GM19099 (cell line): ENCODE measurements at regions not wholly inside any gene's neighbourhood (a gene's known extent, or its start where the extent isn't known, plus 50 kb on each side); places are given as distances from the start of the nearest gene placed in this dataset.

Source experiments
- POLR2A ChIP-seq: IDR thresholded peaks from 3 replicates; pipeline ENCODE4 v1.6.1; 2011; ENCODE audit warnings: low read depth; ENCODE audit not compliant: insufficient read length; ENCODE audit errors: extremely low read depth

DNA sequence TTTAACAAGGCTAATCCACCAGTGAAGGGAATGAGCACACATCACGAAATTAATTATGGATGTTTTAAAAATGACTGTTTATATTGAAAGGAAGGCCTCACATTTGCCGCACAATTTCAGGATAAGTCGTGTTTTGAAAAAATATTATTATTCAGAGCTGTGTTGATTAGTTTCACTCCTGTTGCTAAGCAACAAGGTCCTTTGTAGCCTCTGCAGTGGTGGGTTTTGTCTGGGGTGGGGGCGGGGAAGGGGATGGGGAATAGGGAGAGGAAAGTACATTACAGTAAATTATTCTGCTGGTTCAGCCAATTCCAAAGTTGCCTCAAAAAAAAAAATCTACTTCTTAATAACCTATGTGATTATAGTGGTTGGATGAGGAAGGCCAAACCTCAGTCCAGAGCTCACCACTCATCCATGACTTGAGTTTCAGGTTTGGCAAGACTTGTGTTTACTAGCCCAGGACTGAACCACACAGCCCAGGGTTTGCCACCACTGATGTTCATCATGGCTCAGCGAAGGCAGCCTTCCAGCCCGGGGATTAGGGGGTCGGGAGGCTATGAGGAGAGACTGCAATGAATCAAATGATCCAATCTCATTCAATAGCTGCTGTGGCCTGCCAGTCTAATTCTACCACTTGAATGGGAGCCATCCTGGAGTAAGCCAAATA, 162.5 kb upstream of the ATP6AP2 start:
- no peak for TF ChIP-seq POLR2A

DNA sequence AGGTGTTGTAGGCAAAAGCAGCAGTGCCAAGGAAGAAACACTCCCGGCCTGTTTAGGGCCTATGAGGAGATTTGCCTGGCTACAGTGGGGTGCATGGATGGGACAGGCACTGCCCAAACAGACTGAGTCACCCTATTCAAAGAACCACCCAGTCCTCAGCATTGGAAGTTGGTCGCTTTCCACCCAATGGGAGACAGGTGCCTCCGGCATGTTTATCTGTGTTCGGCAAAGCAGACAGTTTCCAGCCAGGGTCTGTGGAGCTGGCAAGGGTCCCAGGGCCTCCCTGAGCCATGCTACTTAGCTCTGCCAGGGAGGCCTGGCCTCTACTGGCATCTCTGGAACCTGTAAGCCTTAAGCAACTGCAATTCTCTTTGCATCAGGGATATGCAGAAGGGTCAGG, 165.1 kb upstream of the ATP6AP2 start:
- TF ChIP-seq POLR2A: no peak

DNA sequence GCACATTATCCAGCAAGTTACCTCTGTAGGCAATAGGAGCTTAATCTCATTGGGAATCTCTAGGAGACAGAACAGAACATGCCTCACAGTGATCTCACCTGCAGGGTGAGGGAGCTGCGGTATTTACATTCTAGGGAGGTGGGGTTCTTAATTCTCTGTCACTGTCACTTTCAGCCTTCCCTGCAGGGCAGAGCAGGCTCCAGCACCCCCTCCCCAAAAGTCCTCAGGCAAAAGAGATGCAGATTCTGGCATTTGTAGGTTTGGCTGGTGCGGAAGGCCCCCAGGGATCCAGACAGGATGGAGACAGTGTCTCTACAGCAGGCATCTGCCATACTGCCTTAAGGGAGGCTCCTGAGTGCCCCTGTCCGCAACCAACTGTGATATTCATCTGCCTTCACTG, 166.4 kb upstream of the ATP6AP2 start:
- no peak for TF ChIP-seq POLR2A

DNA sequence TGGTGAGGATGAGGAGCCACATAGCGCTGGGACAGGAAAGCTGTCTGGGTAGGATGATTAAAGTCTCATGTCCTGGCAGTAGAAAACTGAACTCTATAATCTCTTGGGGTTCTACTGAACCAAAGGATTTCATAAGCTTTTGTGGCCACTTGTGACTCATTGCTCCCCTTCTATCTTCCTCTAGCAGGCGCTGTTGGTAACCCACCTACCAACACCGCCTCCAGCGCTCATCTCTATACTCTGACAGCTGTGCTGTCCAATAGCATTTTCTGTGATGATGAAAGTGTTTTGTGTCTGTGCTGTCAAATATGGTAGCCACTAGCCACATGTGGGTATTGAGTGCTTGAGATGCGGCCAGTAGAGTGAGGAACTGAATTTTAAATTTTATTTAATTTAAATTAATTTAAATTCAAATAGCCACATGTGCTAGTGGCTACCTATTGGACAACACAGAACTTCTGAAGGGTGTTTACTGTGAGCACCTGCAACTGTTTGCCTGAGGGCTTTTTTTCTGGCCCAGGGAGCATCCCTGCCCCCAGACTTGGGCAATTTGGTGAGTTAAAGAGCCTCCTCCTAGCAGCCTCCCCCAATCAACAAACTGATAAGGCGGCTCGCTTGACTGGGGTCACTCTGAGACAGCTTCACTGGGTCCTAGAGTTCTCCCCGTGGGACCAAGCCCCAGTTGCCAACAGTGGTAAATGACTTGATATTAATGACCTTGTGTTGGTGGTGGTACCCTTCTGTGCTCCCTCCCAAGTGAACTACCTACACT, 169.2 kb upstream of the ATP6AP2 start:
- TF ChIP-seq POLR2A: no peak

DNA sequence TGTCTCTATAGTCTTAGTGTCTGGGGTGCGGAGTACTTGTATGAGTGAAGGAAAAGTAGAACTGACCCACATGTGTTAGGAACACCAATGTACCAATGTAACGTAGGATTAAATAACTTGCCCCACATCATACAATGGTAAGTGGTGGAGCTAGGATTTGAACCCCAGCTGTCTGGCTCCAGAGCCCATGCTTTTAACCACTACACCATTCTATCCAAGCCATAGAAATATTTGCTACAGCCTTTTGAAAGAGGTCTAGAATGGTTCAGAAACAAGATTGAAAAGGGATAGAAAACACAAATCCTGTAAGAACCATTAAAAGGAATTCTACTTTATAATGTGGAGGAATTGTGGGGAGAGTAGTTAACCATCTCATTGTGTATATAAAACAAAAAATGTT, 169.9 kb upstream of the ATP6AP2 start:
- TF ChIP-seq POLR2A: no peak

DNA sequence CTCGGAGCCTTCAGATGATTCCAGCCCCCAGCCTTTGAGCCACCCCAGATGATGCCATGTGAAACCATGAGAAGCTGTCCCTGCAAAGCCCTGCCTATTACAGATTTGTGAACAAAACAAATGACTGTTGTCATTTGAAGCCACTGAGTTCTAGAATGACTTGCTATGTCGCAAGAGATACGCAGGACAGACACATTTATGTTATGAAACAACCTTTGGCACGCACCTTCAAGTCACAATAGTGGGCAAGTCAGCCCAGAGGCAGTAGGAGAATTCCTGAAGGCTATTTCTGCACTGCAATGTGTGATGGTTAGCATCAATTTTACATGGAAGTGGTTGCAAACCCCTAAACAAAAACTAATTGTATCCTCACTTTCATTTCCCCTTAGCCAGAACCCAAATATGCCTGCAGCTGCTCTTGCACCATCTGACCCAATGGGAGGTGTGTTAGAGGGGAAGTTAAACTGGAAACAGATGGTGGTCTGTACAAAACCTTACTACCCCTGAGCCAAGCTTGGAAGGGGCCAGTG, 174.4 kb upstream of the ATP6AP2 start:
- no peak for TF ChIP-seq POLR2A

DNA sequence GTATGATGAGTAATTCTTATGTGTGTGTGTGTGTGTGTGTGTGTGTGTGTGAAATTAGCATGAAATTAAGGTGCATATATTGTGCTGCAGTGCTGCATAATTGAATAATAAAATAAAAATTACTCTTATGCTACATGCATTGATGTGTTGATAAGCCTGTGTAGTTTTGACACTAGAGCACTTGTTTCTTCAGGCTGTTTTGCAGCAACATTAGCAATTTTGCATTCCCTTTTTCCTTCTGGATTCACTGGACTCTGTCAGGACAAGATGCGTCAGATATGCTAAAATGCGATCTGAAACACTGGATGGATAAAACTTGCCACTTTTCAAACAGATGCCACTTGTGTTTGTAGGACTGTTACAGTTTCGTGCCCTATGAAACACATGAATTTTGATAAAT, 175.4 kb upstream of the ATP6AP2 start:
- TF ChIP-seq POLR2A: no peak

DNA sequence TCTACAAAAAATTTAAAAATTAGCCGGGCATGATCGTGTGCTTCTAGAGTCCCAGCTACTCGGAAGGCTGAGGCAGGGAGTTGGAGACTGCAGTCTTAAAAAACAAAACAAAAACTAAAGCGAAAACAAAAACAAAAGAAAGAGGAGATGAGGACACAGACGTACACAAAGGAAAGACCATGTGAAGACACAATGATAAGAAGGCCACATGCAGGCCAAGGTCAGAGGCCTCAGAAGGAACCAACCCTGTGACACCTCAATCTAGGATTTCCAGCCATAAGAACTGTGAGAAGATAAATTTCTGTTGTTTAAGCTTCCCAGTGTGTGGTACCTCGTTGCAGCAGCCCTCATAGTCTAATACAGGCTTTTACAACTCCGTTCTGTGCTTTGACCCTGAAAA, 177.0 kb upstream of the ATP6AP2 start:
- no peak for TF ChIP-seq POLR2A

DNA sequence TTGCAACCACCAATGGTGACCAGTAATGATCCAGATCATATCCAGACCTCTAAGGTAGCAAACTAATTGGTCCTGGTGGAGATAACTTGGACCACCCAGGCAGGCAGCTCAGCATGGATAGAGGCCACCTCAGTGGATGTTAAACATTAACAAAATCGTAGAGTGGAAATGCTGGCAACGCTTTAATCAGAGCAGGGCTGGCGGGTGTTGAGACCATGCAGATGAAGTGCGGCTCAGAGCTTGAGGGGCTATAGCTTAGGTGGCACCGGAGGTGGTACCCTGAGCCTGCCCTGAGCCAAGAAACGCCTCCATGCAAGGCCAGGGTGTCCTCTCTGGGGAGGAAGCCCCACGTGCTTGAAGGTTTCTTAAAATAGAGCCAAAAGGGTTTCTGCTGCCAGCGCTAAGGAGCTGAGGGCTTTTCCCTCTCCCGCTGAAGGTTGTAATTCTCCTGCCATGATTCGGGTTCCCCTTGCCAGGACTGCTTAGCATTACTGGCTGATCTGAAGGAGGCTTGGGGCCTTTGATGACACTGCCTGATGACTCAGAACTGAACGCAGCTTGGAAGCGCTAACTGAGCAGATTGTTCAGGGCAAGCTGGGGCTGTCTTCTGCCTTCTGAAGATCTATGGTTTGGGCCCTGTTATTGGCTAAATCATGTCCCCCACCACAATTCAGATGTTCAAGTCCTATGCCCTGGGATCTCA, 177.8 kb upstream of the ATP6AP2 start:
- TF ChIP-seq POLR2A: no peak

DNA sequence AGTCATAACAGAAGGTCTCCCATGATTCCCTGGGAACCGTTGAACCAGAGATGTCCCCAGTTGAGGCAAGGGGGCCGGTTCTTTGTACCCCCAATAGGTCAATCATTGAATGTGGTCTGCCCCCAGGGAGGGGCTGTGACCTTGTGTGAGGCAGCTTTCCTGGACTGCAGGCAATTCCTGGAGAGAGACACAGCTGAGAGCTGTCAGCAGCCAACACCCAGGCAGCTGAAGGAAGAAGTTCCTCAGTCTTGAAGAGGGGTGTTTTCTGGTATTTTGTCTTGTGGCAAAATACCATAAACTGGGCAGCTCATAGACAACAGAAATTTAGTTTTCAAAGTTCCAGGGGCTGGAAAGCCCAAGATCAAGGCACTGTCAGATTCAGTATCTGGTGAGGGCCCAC, 185.7 kb upstream of the ATP6AP2 start:
- no peak for TF ChIP-seq POLR2A

DNA sequence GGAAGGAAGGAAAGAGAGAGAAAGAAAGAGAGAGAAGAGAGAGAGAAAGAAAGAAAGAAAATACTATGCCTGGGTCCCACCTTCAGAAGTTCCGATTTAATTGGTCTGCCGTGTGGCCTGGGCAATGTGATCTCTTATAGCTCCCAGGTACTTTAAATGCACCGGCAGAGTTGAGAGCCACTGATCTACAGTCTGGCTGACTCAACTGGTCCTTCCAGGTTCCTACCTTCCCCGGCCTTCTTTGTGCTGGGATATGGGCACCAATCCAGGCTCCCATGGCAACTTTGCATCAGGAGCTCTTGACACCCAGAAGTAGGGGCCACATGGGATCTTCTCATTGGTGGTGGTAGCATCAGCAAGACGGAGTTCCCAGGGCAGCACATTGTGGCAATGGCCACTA, 186.5 kb upstream of the ATP6AP2 start:
- no peak for TF ChIP-seq POLR2A

DNA sequence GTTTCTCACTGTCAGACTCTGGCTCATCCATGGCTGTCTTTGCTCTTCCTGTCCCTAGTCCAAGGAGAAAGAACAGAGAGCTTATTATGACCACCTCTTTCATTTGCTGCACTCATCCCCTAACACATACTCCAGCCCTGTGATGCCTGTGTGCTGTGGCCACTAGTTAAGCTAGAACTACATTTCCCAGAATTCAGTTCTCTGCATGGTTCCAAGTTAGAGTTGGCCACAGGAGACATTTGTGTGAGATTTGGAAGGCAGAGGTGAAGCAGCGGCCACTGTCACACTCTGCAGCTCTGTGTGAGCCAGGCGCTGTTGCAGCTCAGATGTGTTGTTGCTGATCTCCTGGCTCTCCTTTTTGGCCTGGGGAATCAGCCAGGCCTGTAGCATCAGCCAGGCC, 188.2 kb upstream of the ATP6AP2 start:
- TF ChIP-seq POLR2A: no peak

DNA sequence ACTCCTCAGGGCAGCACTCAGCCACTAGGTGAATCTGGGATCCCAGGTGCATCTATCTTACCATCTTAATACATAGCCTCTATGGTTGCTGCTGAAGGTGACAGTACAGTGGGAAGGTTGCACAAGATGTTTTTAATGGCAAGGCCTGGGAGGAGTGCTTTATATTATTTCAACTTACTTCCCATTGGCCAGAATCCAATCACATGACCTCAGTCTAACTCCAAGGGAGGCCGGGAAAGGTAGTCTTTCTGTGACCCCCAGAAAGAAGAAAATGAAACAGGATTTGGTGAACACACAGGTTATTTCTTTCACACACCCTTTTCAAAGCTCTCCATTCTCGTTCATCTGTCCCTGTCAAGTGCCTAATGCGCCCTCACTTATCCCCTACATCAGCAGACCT, 189.1 kb upstream of the ATP6AP2 start:
- no peak for TF ChIP-seq POLR2A

DNA sequence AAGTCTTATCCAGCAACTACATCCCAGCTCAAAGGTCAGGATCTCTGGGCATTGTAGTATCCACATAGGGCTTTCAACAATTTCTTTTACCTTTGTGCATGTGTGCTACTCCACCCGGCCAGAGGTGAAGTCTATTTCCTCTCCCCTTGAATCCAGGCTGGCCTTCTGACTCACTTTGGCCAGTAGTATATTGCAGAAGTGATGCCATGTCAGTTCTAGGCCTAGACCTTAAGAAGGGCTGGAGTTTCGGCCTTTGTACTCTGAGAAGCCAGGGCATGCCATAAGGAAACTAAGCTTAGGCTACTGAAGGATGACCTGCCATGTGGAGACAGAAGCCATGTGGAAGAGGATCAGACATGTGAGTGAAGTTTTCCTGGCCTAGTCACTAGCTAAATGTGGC, 191.2 kb upstream of the ATP6AP2 start:
- TF ChIP-seq POLR2A: no peak

DNA sequence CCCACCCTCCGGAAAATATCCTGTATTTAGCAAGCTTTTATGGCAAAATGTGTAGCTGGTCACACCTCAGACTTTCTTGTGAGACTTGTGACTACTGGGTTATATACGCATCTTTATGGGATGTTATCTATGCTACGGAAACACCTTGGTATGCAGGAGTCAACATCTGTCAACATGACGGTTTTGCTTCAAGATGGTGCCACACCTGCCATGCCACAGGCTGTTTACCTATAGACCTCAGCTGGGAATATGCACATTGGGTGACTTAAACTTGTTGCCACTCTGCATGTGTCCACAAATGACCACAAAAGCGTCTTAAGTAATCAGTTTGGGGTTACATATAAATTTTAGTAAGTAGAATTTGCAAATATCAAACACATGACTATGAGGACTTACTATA, 192.3 kb upstream of the ATP6AP2 start:
- no peak for TF ChIP-seq POLR2A

DNA sequence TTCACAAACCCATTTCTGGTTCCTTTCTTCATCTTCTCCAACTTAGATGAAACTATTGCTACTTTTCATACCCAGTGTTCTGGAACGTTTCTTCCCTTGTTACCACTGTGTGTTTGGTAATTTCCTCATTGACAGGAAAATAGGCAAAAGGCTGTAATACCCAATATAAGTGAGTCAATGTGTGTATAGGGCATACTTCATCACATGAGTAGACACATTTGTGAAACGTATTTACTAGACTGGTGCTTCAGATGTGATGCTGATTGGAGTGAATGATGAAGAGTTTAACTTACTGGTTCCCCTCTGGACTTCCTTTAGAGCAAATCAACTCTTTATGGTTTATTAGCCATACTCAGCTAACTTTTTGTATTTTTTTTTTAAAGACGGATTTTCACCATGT, 195.1 kb upstream of the ATP6AP2 start:
- no peak for TF ChIP-seq POLR2A
